AG08396 (cell line): ENCODE measurements at regions not wholly inside any gene's neighbourhood (a gene's known extent, or its start where the extent isn't known, plus 50 kb on each side); places are given as distances from the start of the nearest gene placed in this dataset.

Experiments used
- DNase-seq: peaks from one replicate; pipeline ENCODE4 v3.0.0; 2012; ENCODE audit warnings: low spot score, mixed read lengths

DNA sequence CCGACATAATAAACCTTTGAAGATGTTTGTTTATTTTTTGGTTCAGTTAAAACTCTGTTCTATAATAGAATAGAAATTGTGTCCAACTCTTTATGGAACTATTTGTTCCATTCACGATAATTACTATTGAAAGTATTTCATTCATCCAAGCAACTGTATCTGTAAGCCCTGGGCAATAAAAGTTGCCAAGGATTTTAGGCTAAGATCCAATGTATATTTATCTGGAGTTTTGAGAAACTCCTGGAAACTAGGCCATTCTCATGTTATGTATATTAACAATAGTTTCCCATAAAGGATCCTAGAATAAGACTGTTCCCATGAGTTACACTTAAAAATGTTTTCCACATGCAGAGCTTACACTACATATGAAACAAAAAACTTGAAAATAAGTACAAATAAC is 261.6 kb downstream of the SLITRK6 start:
- no peak for DNase-seq

GRCh38 chr13:85536706-85537105 is 262.5 kb downstream of the SLITRK6 start:
- no peak for DNase-seq

- DNase-seq: no peak
Measured at GRCh38 chr13:85535316-85536084, 263.7 kb downstream of the SLITRK6 start.

- DNase-seq: no peak
Measured at GRCh38 chr13:85533911-85534310, 265.3 kb downstream of the SLITRK6 start.

GRCh38 chr13:85529218-85529594 is 270.0 kb downstream of the SLITRK6 start:
- peak; percentile 20 for DNase-seq

GRCh38 chr13:85528491-85529217 is 270.6 kb downstream of the SLITRK6 start:
- DNase-seq: peak; percentile 33

GRCh38 chr13:85527316-85527715 is 271.9 kb downstream of the SLITRK6 start:
- DNase-seq: no peak

DNA sequence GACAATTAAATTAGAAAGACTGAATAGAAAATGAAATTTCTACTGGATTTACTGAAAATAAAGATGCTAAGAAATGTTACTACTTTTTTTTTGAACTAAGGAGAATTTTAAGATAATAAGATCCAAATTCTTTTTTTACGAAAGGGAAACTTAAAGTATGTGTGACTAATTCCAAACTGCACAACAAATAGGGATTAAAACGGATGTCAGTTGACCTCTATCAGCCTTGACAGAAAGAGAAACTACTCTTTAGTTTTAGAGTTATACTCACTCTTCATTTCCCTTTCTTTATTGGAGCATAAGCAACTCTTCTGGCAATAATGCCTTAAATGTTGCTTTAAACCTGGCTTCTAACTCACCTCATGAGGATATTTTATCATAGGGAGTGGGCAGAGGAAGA is 273.8 kb downstream of the SLITRK6 start:
- DNase-seq: no peak

DNA sequence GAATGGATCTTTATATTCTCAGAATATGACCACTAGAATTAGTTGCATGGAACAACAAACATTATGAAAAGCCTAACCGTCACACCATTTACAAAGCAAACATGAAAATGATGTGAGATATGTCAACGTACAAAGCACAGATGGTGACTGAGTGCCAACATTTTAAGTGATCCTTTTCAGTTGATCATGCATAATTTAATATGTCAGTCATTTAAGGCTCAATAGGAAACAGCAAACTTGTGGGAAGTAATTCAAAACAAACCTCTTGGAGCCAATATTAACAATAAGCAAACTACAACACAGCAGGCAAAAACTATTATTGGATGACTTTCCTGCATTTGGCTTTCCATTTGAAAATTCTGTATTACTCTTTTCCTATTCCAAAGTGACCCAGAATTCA is 277.6 kb downstream of the SLITRK6 start:
- DNase-seq: no peak

- peak; percentile 9 for DNase-seq
Measured at GRCh38 chr13:85520445-85520844, 278.8 kb downstream of the SLITRK6 start.

GRCh38 chr13:85519363-85519762 is 279.9 kb downstream of the SLITRK6 start:
- DNase-seq: no peak

- DNase-seq: no peak
Measured at GRCh38 chr13:85512421-85512820, 286.8 kb downstream of the SLITRK6 start.

DNA sequence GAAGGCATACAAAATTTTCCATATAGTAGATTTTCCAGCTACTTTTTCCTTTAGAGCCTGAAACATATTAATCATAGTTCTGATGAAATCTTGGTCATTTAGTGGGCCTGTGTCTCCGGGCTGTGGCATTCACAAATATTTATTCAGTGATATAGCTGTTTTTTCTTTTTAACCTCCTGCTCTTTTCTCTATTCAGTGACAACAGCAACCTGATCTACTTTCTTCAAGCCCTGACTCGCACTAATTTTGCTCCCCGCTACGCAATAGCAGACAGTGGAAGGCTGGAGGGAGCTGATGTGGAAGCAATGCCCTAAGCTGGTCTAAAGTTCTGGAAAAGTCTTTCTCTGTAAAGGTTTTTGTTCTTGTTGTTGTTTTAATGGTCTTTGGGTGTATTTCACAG is 289.7 kb downstream of the SLITRK6 start:
- peak; percentile 3 for DNase-seq

- no peak for DNase-seq
Measured at GRCh38 chr13:85508683-85509329, 290.4 kb downstream of the SLITRK6 start.

GRCh38 chr13:85503797-85504196 is 295.4 kb downstream of the SLITRK6 start:
- no peak for DNase-seq

GRCh38 chr13:85501616-85502015 is 297.6 kb downstream of the SLITRK6 start:
- no peak for DNase-seq

- DNase-seq: no peak
Measured at GRCh38 chr13:85500696-85501256, 298.4 kb downstream of the SLITRK6 start.

- DNase-seq: no peak
Measured at GRCh38 chr13:85498774-85499173, 300.4 kb downstream of the SLITRK6 start.

GRCh38 chr13:85497652-85498051 is 301.6 kb downstream of the SLITRK6 start:
- DNase-seq: peak; percentile 61

- peak; percentile 5 for DNase-seq
Measured at GRCh38 chr13:85492283-85492682, 306.9 kb downstream of the SLITRK6 start.

- DNase-seq: no peak
Measured at GRCh38 chr13:85486663-85487062, 312.6 kb downstream of the SLITRK6 start.

DNA sequence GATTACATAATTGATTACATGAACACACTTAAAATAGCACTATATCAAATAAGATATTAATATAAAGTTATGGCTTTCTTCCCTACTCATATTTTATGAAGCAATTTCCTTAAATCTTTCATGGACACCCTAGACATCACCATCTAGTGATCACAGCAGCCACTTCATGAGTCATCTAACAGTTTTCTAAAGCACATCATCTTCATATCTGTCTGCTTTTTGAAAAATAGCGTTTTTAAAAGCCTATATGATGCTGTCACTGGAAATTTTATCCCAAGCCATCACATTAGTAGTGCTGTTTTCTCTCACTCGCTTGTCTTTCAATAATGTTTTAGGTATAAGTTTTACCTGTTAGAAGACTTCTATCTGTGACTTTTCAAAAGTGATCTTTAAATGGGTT is 326.1 kb downstream of the SLITRK6 start:
- no peak for DNase-seq

- DNase-seq: no peak
Measured at GRCh38 chr13:85469320-85469719, 329.9 kb downstream of the SLITRK6 start.
